Kidney epithelial cell (primary cell): ENCODE measurements at regions not wholly inside any gene's neighbourhood (a gene's known extent, or its start where the extent isn't known, plus 50 kb on each side); places are given as distances from the start of the nearest gene placed in this dataset.
A peak's percentile ranks its signal among the peaks of the same experiment; 100 is the strongest.
"Not testable (repeated sequence)": the region's sequence is repeated elsewhere in the genome, so short reads cannot be mapped to it uniquely, and the experiment has no call there.

Experiments used
- DNase-seq: peaks from one replicate; pipeline ENCODE4 v3.0.0-alpha.2; 2010; ENCODE audit warnings: low read depth
- H3K27me3 ChIP-seq: 2 replicates; pipeline ENCODE4 v1.6.0; 2011; ENCODE audit warnings: low read length; ENCODE audit not compliant: control insufficient read depth, insufficient read depth
- H3K36me3 ChIP-seq: 2 replicates; pipeline ENCODE4 v1.5.1; 2011; ENCODE audit warnings: low read length; ENCODE audit not compliant: control insufficient read depth, insufficient read depth
- H3K4me3 ChIP-seq: 2 replicates; pipeline ENCODE4 v1.5.1; 2011; ENCODE audit warnings: low read depth, mild to moderate bottlenecking, control low read depth, low read length
- TF ChIP-seq, protein P1 (sequence below): IDR thresholded peaks from 2 replicates; pipeline ENCODE4 v1.5.1; 2011; ENCODE audit warnings: mild to moderate bottlenecking, moderate library complexity, low read length, control low read depth, inconsistent platforms; ENCODE audit not compliant: insufficient read depth, poor library complexity, severe bottlenecking

DNA sequence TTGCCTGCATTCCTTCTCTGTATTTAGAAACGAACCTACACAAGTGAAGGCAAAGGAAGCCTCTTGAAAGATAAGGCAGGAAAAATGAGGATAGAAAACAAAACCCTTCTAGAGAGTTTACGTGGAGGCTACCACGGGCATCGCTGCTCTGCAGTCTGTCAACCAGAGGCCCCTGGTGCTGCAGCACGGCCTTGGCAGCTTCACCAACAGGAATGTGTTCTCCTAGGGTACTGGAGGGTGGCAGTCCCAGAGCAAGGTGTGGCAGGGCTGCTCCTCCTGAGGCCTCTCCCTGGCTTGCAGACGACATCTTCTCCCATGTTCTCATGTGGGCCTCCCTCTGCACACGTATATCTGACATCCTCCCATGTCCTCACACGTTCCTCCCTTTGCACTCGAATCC is 57.6 kb upstream of the SAMD11 start:
- Histone ChIP-seq H3K4me3 (no peak overlapping the region), H3K27me3 (peaks cover 11% of the 10 kb centered on the region), H3K36me3 (no peaks in the 10 kb centered on the region)
- DNase-seq = no peak
- TF ChIP-seq, protein P1, sequence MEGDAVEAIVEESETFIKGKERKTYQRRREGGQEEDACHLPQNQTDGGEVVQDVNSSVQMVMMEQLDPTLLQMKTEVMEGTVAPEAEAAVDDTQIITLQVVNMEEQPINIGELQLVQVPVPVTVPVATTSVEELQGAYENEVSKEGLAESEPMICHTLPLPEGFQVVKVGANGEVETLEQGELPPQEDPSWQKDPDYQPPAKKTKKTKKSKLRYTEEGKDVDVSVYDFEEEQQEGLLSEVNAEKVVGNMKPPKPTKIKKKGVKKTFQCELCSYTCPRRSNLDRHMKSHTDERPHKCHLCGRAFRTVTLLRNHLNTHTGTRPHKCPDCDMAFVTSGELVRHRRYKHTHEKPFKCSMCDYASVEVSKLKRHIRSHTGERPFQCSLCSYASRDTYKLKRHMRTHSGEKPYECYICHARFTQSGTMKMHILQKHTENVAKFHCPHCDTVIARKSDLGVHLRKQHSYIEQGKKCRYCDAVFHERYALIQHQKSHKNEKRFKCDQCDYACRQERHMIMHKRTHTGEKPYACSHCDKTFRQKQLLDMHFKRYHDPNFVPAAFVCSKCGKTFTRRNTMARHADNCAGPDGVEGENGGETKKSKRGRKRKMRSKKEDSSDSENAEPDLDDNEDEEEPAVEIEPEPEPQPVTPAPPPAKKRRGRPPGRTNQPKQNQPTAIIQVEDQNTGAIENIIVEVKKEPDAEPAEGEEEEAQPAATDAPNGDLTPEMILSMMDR = no peak

DNA sequence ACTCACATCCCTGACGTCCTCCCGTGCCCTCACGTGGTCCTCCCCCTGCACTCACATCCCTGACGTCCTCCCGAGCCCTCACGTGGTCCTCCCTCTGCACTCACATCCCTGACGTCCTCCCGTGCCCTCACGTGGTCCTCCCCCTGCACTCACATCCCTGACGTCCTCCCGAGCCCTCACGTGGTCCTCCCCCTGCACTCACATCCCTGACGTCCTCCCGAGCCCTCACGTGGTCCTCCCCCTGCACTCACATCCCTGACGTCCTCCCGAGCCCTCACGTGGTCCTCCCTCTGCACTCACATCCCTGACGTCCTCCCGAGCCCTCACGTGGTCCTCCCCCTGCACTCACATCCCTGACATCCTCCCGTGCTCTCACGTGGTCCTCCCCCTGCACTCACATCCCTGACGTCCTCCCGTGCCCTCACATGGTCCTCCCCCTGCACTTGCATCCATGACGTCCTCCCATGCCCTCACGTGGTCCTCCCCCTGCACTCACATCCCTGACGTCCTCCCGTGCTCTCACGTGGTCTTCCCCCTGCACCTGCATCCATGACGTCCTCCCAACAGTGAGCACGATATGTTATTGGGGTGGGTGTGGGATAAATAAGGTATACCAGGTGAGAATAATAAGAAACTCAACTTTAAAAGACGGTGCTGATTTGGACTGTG is 57.0 kb upstream of the SAMD11 start:
- peaks cover 11% of the 10 kb centered on the region for H3K27me3 ChIP-seq
- H3K4me3 ChIP-seq, H3K36me3 ChIP-seq, DNase-seq: not testable (repeated sequence)

DNA sequence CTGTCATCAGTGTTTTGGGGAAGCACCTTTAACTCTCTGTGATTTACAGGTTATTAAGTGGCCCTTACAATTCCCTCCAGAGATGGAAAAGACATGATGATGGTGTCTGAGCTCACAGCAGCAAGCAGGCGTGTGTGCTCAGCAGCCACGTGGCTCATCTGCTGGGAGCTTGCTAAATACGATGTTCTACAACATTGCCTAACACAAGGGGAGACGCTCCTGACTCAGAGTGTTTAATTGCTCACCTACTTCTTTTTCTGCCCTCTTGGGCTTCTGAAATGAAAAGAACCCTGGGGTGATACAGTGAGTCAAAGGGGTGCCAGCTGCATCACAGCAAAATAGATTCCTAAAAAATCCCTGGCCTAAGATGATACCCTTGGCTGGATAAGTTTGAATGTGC is 56.2 kb upstream of the SAMD11 start:
- DNase-seq, H3K4me3 ChIP-seq, H3K27me3 ChIP-seq: not testable (repeated sequence)

DNA sequence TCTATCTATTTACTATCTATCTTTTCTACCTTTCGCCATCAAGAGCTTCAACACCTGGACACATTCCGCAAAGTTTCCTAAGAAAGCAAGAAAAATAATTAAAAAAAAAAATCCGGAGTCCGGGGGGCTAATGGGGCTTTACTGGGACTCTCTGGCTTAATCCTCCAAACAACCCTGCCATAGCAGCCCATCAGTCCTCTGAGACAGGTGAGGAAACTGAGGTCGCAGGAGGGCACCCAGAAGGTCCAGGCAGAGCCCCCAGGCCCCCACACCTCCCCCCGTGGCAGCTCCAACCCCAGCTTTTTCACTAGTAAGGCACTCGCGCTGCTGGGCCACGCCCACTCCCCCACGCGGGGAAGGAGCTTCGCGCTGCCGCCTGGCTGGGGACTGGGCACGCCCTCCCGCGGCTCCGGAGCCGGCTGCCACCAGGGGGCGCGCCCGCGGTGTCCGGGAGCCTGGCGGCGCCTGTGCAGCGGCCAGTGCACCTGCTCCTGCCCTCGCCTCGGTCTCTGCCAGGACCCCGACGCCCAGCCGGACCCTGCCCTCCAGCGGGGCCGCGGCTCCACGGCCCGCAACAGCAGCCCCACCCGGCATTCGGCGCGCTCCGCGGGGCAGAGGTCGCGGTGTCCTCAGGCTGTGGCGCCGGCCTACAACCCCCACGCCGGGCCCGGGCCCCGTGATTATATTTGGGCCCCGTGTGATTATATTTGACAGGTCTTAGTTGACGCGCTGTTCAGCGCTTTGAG is 54.1 kb upstream of the SAMD11 start:
- TF ChIP-seq, protein P1 = peak; percentile 25
- Histone ChIP-seq H3K27me3 (peaks cover 13% of the 10 kb centered on the region), H3K36me3 (no peaks in the 10 kb centered on the region), H3K4me3 (no peak overlapping the region)
- no peak for DNase-seq

More for the DNA sequence above, 56.2 kb upstream of the SAMD11 start:
- not testable (repeated sequence) for H3K36me3 ChIP-seq
